ENCODE measurements at regions not wholly inside any gene's neighbourhood (a gene's known extent, or its start where the extent isn't known, plus 50 kb on each side); places are given as distances from the start of the nearest gene placed in this dataset.

GRCh38 chrX:63418211-63418610, 67.1 kb upstream of the SPIN4 start:
- TF ChIP-seq, protein P1, sequence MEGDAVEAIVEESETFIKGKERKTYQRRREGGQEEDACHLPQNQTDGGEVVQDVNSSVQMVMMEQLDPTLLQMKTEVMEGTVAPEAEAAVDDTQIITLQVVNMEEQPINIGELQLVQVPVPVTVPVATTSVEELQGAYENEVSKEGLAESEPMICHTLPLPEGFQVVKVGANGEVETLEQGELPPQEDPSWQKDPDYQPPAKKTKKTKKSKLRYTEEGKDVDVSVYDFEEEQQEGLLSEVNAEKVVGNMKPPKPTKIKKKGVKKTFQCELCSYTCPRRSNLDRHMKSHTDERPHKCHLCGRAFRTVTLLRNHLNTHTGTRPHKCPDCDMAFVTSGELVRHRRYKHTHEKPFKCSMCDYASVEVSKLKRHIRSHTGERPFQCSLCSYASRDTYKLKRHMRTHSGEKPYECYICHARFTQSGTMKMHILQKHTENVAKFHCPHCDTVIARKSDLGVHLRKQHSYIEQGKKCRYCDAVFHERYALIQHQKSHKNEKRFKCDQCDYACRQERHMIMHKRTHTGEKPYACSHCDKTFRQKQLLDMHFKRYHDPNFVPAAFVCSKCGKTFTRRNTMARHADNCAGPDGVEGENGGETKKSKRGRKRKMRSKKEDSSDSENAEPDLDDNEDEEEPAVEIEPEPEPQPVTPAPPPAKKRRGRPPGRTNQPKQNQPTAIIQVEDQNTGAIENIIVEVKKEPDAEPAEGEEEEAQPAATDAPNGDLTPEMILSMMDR (IDR thresholded peaks at IDR 0.05; ENCODE audit: poor library complexity, severe bottlenecking): no peak
- no peak for TF ChIP-seq RAD21 (conservative IDR thresholded peaks at IDR 0.05)
